OCI-LY7 (cell line): ENCODE measurements at regions not wholly inside any gene's neighbourhood (a gene's known extent, or its start where the extent isn't known, plus 50 kb on each side); places are given as distances from the start of the nearest gene placed in this dataset.

Source experiments
- BruUV-seq: library from RNA; stranded (reverse); fragments of 400-500 nt; replicated peaks from 2 replicates; lab custom pipeline; 2021; lab: Mats Ljungman, UMichigan
- CTCF ChIA-PET: fragments of 300-600 bp; sonication (Branson Sonifier 250); formaldehyde crosslinking; loops from one replicate; lab custom pipeline; 2022; ENCODE audit warnings: antibody characterized with exemption; ENCODE audit not compliant: unreplicated experiment; lab: Charles Lee
- POLR2A ChIA-PET: fragments of 300-600 bp; sonication (Branson Sonifier 250); formaldehyde crosslinking; loops from one replicate; lab custom pipeline; 2022; ENCODE audit warnings: antibody characterized with exemption; lab: Charles Lee
- DNase-seq: peaks from one replicate; pipeline ENCODE4 v3.0.0-alpha.2; 2015; ENCODE audit warnings: low spot score
- H2AFZ ChIP-seq: fragments of 200-600 bp; sonication (generic), shearing (Covaris generic); 2 replicates; pipeline ENCODE4 v1.6.1; 2014; ENCODE audit warnings: mild to moderate bottlenecking, antibody characterized with exemption, low read length, moderate library complexity
- H3K27ac ChIP-seq: fragments of 200-600 bp; sonication (generic); 2 replicates; pipeline ENCODE4 v1.5.1; 2014; ENCODE audit warnings: mixed run types, low read depth, mild to moderate bottlenecking, moderate library complexity, low read length, inconsistent platforms; ENCODE audit not compliant: poor library complexity, severe bottlenecking
- H3K36me3 ChIP-seq: fragments of 200-600 bp; sonication (generic); 2 replicates; pipeline ENCODE4 v1.6.1; 2014; ENCODE audit warnings: mild to moderate bottlenecking, antibody characterized with exemption, low read length, moderate library complexity, mixed read lengths; ENCODE audit not compliant: insufficient read depth
- H3K4me1 ChIP-seq: fragments of 200-600 bp; sonication (generic); 2 replicates; pipeline ENCODE4 v1.5.1; 2014; ENCODE audit warnings: mild to moderate bottlenecking, low read length; ENCODE audit not compliant: insufficient read depth, poor library complexity, severe bottlenecking
- H3K4me2 ChIP-seq: fragments of 200-600 bp; sonication (generic); 2 replicates; pipeline ENCODE4 v1.6.1; 2014; ENCODE audit warnings: mild to moderate bottlenecking, low read length
- H3K4me3 ChIP-seq: fragments of 200-600 bp; sonication (generic); 2 replicates; pipeline ENCODE4 v1.5.1; 2014; ENCODE audit warnings: mild to moderate bottlenecking, low read depth, low read length; ENCODE audit not compliant: poor library complexity, severe bottlenecking
- H3K79me2 ChIP-seq: fragments of 200-600 bp; sonication (generic); 2 replicates; pipeline ENCODE4 v1.6.1; 2016; ENCODE audit warnings: low read depth, mild to moderate bottlenecking, low read length, moderate library complexity, mixed read lengths; ENCODE audit not compliant: insufficient read depth
- H3K9me2 ChIP-seq: fragments of 200-600 bp; sonication (generic); 2 replicates; pipeline ENCODE4 v1.6.1; 2016; ENCODE audit warnings: mild to moderate bottlenecking, low read length, mixed read lengths; ENCODE audit not compliant: insufficient read depth
- H3K9me3 ChIP-seq: fragments of 200-600 bp; sonication (generic); 2 replicates; pipeline ENCODE4 v1.6.1; 2014; ENCODE audit warnings: mild to moderate bottlenecking, mixed run types, low read length, mixed read lengths
- H4K20me1 ChIP-seq: fragments of 200-600 bp; sonication (generic); 2 replicates; pipeline ENCODE4 v1.6.1; 2014; ENCODE audit warnings: mild to moderate bottlenecking, antibody characterized with exemption, low read length, moderate library complexity, mixed read lengths; ENCODE audit not compliant: insufficient read depth
- EZH2phosphoT487 ChIP-seq: fragments of 200-600 bp; sonication (generic); IDR thresholded peaks from 2 replicates; pipeline ENCODE4 v1.6.1; 2018; ENCODE audit warnings: low read depth, borderline replicate concordance, mild to moderate bottlenecking, mixed run types, antibody characterized with exemption, low read length, moderate library complexity, mixed read lengths
- intact Hi-C: fragments of 100-400 bp; cut with micrococcal nuclease; formaldehyde crosslinking; loops from one replicate; pipeline ENCODE4 v1.10.0; 2022; ENCODE audit not compliant: unreplicated experiment
- TF ChIP-seq, protein P1 (sequence below): fragments of 200-600 bp; sonication (generic); conservative IDR thresholded peaks from 2 replicates; pipeline ENCODE4 v1.5.1; 2014; ENCODE audit warnings: mild to moderate bottlenecking, antibody characterized with exemption, low read length, moderate library complexity, mixed read lengths

GRCh38 chr5:60173667-60174066, 280.1 kb upstream of the PDE4D start:
- Histone ChIP-seq H3K4me2 (no peak overlapping the region), H3K4me3 (no peak overlapping the region), H2AFZ (no peak overlapping the region), H4K20me1 (no peaks in the 10 kb centered on the region), H3K27ac (no peak overlapping the region), H3K79me2 (no peaks in the 10 kb centered on the region), H3K9me3 (no peaks in the 10 kb centered on the region), H3K36me3 (no peaks in the 10 kb centered on the region), H3K4me1 (no peaks in the 10 kb centered on the region), H3K9me2 (no peaks in the 10 kb centered on the region)
- ChIA-PET POLR2A (no interaction called here), CTCF (no interaction called here)
- intact Hi-C loops = no loop called here
- BruUV-seq = no TSS peak
- DNase-seq = no peak
- no peak for TF ChIP-seq EZH2phosphoT487
- TF ChIP-seq, protein P1, sequence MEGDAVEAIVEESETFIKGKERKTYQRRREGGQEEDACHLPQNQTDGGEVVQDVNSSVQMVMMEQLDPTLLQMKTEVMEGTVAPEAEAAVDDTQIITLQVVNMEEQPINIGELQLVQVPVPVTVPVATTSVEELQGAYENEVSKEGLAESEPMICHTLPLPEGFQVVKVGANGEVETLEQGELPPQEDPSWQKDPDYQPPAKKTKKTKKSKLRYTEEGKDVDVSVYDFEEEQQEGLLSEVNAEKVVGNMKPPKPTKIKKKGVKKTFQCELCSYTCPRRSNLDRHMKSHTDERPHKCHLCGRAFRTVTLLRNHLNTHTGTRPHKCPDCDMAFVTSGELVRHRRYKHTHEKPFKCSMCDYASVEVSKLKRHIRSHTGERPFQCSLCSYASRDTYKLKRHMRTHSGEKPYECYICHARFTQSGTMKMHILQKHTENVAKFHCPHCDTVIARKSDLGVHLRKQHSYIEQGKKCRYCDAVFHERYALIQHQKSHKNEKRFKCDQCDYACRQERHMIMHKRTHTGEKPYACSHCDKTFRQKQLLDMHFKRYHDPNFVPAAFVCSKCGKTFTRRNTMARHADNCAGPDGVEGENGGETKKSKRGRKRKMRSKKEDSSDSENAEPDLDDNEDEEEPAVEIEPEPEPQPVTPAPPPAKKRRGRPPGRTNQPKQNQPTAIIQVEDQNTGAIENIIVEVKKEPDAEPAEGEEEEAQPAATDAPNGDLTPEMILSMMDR = no peak

- DNase-seq = no peak
- intact Hi-C loops = no loop called here
- H3K36me3 ChIP-seq = no peaks in the 10 kb centered on the region
- no peaks in the 10 kb centered on the region for H3K9me3 ChIP-seq
- H4K20me1 ChIP-seq = no peaks in the 10 kb centered on the region
- H3K4me3 ChIP-seq = no peak overlapping the region
- peaks cover 5% of the 10 kb centered on the region; the same call in 1 of the 2 replicates for H3K9me2 ChIP-seq
- no TSS peak for BruUV-seq
- H3K27ac ChIP-seq = no peak overlapping the region
- H2AFZ ChIP-seq = no peak overlapping the region
- no peaks in the 10 kb centered on the region for H3K4me1 ChIP-seq
- no peak overlapping the region for H3K4me2 ChIP-seq
- no peak for TF ChIP-seq EZH2phosphoT487
- TF ChIP-seq, protein P1 = no peak
- no peaks in the 10 kb centered on the region for H3K79me2 ChIP-seq
- ChIA-PET POLR2A (no interaction called here), CTCF (no interaction called here)
Observed at GRCh38 chr5:60163762-60164161, 270.2 kb upstream of the PDE4D start.

- Histone ChIP-seq H3K27ac (no peak overlapping the region), H3K9me2 (no peaks in the 10 kb centered on the region), H3K4me1 (no peaks in the 10 kb centered on the region), H4K20me1 (no peaks in the 10 kb centered on the region), H3K9me3 (no peaks in the 10 kb centered on the region), H3K79me2 (no peaks in the 10 kb centered on the region), H3K4me2 (no peak overlapping the region), H3K4me3 (no peak overlapping the region), H3K36me3 (no peaks in the 10 kb centered on the region), H2AFZ (no peak overlapping the region)
- BruUV-seq = no TSS peak
- ChIA-PET POLR2A (interaction anchor here (0.6 kb wide), 1 partner anchor 139 kb away, joined by 3 read pairs; no protein-coding TSS in a partner anchor), CTCF (no interaction called here)
- intact Hi-C loops = no loop called here
- TF ChIP-seq EZH2phosphoT487 = no peak
- TF ChIP-seq, protein P1 = no peak
- DNase-seq = no peak
Observed at GRCh38 chr5:60162441-60162840, 268.9 kb upstream of the PDE4D start.
